ENCODE measurements at regions not wholly inside any gene's neighbourhood (a gene's known extent, or its start where the extent isn't known, plus 50 kb on each side); places are given as distances from the start of the nearest gene placed in this dataset.

- H3K4me1 Mint-ChIP-seq = peaks cover 29% of the 10 kb centered on the region
- no peaks in the 10 kb centered on the region for H3K27me3 Mint-ChIP-seq
- H3K36me3 Mint-ChIP-seq = no peaks in the 10 kb centered on the region
- H3K4me3 Mint-ChIP-seq = no peak overlapping the region
- no peak overlapping the region for H3K27ac Mint-ChIP-seq
- H3K9me3 Mint-ChIP-seq = peaks cover 3% of the 10 kb centered on the region
- no peak for ATAC-seq
Measured at GRCh38 chr21:35337573-35337972, 288.5 kb upstream of the RUNX1 start.

- Mint-ChIP-seq H3K27ac (no peak overlapping the region), H3K4me3 (no peak overlapping the region), H3K4me1 (peaks cover 19% of the 10 kb centered on the region), H3K27me3 (no peaks in the 10 kb centered on the region), H3K36me3 (no peaks in the 10 kb centered on the region), H3K9me3 (peaks cover 3% of the 10 kb centered on the region)
- no peak for ATAC-seq
Measured at GRCh38 chr21:35336534-35336933, 287.4 kb upstream of the RUNX1 start.

DNA sequence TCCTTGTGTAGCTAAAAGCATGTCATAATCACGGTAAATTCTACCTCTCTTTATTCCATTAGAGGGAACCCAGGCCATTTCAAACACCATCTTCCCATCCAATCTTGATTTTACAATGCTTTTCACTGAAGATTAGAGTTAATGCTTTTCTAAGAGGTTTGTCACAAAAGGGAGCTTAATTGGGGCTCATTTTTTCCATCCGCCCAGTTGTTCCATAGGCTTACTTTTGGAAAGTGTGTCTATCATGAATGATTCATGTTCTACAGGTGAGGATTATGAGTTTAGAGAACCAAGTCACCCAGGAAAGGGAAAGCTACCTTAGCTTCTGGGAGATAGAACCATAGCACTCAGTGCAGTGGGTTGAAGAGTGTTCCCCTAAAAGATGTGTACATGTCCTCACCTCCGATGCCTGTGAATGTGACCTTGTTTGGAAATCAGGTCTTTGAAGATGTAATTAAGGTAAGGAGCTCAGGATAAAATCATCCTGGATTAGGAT lies 286.9 kb upstream of the RUNX1 start:
- peaks cover 5% of the 10 kb centered on the region for H3K9me3 Mint-ChIP-seq
- no peak overlapping the region for H3K4me3 Mint-ChIP-seq
- H3K36me3 Mint-ChIP-seq = no peaks in the 10 kb centered on the region
- H3K27ac Mint-ChIP-seq = no peak overlapping the region
- peaks cover 16% of the 10 kb centered on the region for H3K4me1 Mint-ChIP-seq
- no peak for ATAC-seq
- H3K27me3 Mint-ChIP-seq = no peaks in the 10 kb centered on the region

DNA sequence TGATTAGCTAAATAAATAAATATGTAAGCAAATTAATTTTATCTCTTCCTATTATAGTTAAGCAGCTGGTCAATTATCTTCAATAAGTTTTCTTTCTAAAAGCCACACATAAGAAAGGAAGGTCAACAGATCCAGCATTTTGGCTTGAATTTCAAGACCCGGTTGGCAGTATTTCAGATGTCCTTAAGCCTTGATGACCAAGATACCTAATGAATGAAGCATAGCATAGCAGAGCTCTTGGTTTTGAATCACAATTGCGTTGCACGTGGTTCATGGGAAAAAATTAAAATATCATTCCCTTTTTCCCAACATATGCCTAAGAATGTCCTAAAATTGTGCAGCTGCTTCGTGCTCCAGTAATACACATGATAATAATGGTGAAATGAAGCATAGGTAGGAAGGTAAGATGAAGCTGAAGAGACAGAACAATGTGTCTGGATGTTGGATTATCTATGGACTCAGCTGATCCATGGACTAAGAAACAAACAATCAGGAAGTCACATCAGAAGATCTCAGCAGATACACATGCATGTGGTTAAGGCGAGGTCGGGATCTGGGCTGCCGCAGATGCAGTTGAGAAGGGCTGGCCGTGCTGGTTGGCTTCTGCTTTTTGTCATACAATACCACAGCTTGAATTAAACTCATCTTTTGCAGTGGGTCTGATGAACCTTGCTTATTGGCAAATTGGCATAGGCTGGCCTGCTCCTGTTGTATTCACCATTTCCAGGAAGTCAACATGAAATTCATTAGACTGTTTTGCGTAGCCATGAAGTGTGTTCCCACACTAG lies 284.9 kb upstream of the RUNX1 start:
- H3K4me1 Mint-ChIP-seq = peaks cover under 1% of the 10 kb centered on the region
- H3K27ac Mint-ChIP-seq = no peak overlapping the region

GRCh38 chr21:35332841-35333426 lies 283.8 kb upstream of the RUNX1 start:
- Mint-ChIP-seq H3K4me1 (no peaks in the 10 kb centered on the region), H3K36me3 (no peaks in the 10 kb centered on the region), H3K4me3 (no peak overlapping the region), H3K27ac (no peak overlapping the region), H3K9me3 (peaks cover 2% of the 10 kb centered on the region), H3K27me3 (no peaks in the 10 kb centered on the region)
- no peak for ATAC-seq

More for the DNA sequence above, 284.9 kb upstream of the RUNX1 start:
- Mint-ChIP-seq H3K9me3 (peaks cover 5% of the 10 kb centered on the region), H3K4me3 (no peak overlapping the region), H3K27me3 (no peaks in the 10 kb centered on the region), H3K36me3 (no peaks in the 10 kb centered on the region)
- ATAC-seq = no peak

DNA sequence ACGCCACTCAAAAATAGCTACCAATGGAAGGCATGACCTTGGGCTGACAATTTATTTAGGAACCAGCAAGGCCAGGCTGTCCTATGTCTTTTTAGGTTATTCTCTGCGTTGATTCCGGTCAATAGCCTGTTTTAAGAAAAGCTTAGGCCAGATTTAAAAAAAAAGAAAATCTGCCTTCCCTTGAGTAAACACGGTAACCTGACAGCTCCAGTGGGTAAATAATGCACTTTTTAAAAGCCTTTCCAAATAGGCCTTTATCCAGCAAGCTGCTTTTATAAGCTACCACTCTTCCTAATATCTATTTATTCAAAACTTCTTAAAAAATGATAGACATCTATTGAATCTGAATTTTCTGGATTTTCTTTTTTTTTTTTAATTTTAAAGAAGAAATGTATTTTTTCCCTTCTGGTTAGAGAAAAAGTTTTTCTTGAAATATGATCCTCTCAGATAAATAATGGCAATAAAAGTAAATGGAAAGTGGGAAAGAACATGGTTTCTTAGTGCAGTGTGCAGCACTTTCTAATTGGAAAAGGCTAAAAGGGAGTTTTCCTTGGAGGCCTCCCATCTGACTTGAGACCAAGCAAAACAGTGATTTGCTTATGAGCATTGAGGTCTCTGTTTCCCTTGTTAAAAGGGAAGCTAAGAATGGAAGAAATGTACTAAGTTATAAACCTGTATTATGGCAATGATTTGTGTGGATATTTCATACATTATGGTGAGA lies 281.0 kb upstream of the RUNX1 start:
- no peak overlapping the region for H3K27ac Mint-ChIP-seq
- no peak for ATAC-seq

GRCh38 chr21:35328856-35329455 lies 279.9 kb upstream of the RUNX1 start:
- ATAC-seq = no peak
- no peaks in the 10 kb centered on the region for H3K36me3 Mint-ChIP-seq
- H3K27me3 Mint-ChIP-seq = no peaks in the 10 kb centered on the region
- H3K27ac Mint-ChIP-seq = no peak overlapping the region
- H3K4me1 Mint-ChIP-seq = peaks cover 7% of the 10 kb centered on the region
- no peak overlapping the region for H3K4me3 Mint-ChIP-seq
- H3K9me3 Mint-ChIP-seq = peaks cover 2% of the 10 kb centered on the region

More for the DNA sequence above, 281.0 kb upstream of the RUNX1 start:
- H3K4me1 Mint-ChIP-seq = peaks cover 7% of the 10 kb centered on the region
- no peaks in the 10 kb centered on the region for H3K27me3 Mint-ChIP-seq
- H3K9me3 Mint-ChIP-seq = peaks cover 2% of the 10 kb centered on the region
- no peak overlapping the region for H3K4me3 Mint-ChIP-seq
- H3K36me3 Mint-ChIP-seq = no peaks in the 10 kb centered on the region

- Mint-ChIP-seq H3K27me3 (no peaks in the 10 kb centered on the region), H3K36me3 (no peaks in the 10 kb centered on the region), H3K27ac (no peak overlapping the region), H3K4me1 (peaks cover 7% of the 10 kb centered on the region), H3K4me3 (no peak overlapping the region), H3K9me3 (peaks cover 2% of the 10 kb centered on the region)
- ATAC-seq = no peak
Measured at GRCh38 chr21:35326677-35327076, 277.6 kb upstream of the RUNX1 start.

DNA sequence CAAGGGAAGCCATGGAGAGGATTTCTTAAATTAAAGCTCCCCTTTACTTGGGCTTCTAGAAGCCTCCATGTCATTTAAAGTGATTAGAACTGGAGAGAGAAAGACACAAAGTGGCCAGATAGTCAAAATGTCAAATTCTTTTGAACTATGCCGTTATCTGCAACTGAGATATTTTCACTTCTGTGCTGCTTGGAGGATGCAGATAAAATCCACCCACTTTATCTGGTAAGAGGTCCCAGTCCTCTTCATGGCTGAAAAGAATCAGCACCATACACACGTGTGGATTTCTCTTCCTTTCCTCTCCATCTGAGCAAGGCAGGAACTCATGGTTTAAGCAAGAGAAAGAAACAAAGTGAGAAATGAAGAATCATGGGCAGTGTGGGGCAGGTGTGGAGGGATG lies 276.9 kb upstream of the RUNX1 start:
- H3K36me3 Mint-ChIP-seq = no peaks in the 10 kb centered on the region
- peak overlapping the region; percentile 9 for H3K27ac Mint-ChIP-seq
- ATAC-seq = no peak
- H3K4me1 Mint-ChIP-seq = peaks cover 7% of the 10 kb centered on the region
- no peaks in the 10 kb centered on the region for H3K9me3 Mint-ChIP-seq
- H3K4me3 Mint-ChIP-seq = no peak overlapping the region
- H3K27me3 Mint-ChIP-seq = no peaks in the 10 kb centered on the region

- Mint-ChIP-seq H3K4me3 (no peak overlapping the region), H3K27ac (no peak overlapping the region), H3K9me3 (no peaks in the 10 kb centered on the region), H3K27me3 (no peaks in the 10 kb centered on the region), H3K4me1 (peaks cover 7% of the 10 kb centered on the region), H3K36me3 (no peaks in the 10 kb centered on the region)
- no peak for ATAC-seq
Measured at GRCh38 chr21:35324372-35325220, 275.5 kb upstream of the RUNX1 start.

- Mint-ChIP-seq H3K4me1 (peaks cover 7% of the 10 kb centered on the region), H3K27ac (no peak overlapping the region), H3K9me3 (no peaks in the 10 kb centered on the region), H3K4me3 (no peak overlapping the region), H3K27me3 (no peaks in the 10 kb centered on the region), H3K36me3 (no peaks in the 10 kb centered on the region)
- ATAC-seq = no peak
Measured at GRCh38 chr21:35323947-35324346, 274.8 kb upstream of the RUNX1 start.

DNA sequence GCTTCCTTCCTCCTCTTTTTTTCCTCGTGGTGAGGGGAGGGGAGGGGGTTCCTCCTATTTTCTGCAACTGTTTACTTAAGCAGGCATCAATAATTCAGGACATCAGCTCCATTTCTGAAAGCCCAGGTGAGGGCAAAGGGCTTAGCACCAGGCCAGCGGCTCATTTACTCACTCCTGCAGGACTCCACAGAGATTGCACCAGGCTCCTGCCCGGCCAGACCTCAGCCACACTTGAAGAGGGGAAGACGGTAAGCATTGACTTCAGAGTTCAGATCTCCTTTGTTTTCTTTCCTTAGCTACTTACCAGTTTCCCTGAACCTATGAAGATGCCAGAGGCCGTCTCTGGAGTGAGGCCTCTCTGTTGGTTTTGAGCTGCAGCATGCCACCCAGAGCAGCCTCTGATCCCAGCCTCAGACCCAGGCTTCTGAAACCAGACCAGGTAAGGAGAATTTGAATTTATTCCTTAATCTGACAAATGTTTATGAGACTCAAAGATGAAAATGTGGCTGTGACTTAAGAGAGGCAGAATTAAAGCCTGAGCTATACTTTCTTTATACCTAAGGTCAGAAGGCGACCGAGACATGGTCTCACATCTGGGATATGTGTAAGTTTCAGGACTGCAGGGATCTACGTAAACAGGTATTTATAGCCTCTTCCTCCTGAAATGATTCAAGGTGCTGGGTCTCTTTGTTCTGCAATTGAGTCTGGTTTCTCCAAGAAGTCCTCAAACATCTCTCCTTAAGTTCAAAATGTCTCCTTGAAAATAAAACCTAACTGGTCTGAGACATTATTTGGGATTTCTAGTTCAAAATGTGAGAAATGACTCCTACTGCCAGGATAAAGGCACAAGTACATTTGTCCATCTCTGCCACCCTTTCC lies 272.5 kb upstream of the RUNX1 start:
- H3K4me1 Mint-ChIP-seq = peaks cover 7% of the 10 kb centered on the region
- no peaks in the 10 kb centered on the region for H3K36me3 Mint-ChIP-seq
- H3K9me3 Mint-ChIP-seq = no peaks in the 10 kb centered on the region
- H3K27me3 Mint-ChIP-seq = no peaks in the 10 kb centered on the region
- H3K27ac Mint-ChIP-seq = no peak overlapping the region
- ATAC-seq = peak; percentile 54
- H3K4me3 Mint-ChIP-seq = no peak overlapping the region

- H3K4me3 Mint-ChIP-seq = no peak overlapping the region
- no peaks in the 10 kb centered on the region for H3K27me3 Mint-ChIP-seq
- no peak for ATAC-seq
- H3K36me3 Mint-ChIP-seq = no peaks in the 10 kb centered on the region
- no peaks in the 10 kb centered on the region for H3K9me3 Mint-ChIP-seq
- H3K4me1 Mint-ChIP-seq = no peaks in the 10 kb centered on the region
- no peak overlapping the region for H3K27ac Mint-ChIP-seq
Measured at GRCh38 chr21:35319684-35320283, 270.7 kb upstream of the RUNX1 start.

Measured in stimulated activated memory B cell treated with anti-CD40 and anti-IgM and Interleukin-4, amounts not matched to agents 10 μg/mL and 1 μg/mL and 100 μg/mL, for 72 hours (primary cell).